Effector memory CD8-positive, alpha-beta T cell (primary cell): ENCODE measurements at regions not wholly inside any gene's neighbourhood (a gene's known extent, or its start where the extent isn't known, plus 50 kb on each side); places are given as distances from the start of the nearest gene placed in this dataset.

ENCODE experiments used
- ATAC-seq: fragments of 150-1000 bp; cut with Tn5 transposase; replicated peaks from 2 replicates; pipeline ENCODE4 v1.10.0; 2021; ENCODE audit warnings: mild to moderate bottlenecking, moderate library complexity
- DNase-seq, 3 experiments: peaks; one replicate each; pipeline ENCODE4 v3.0.0; 2021
- H3K27ac Mint-ChIP-seq, 2 donors: one replicate each; pipeline ENCODE4 v1.8.0; 2022; ENCODE audit warnings: mild to moderate bottlenecking in 2 of 2, mixed read lengths in 2 of 2, moderate library complexity in 2 of 2
- H3K27me3 Mint-ChIP-seq, 2 donors: one replicate each; pipeline ENCODE4 v1.8.0; 2022; ENCODE audit warnings: mixed read lengths in 2 of 2
- H3K36me3 Mint-ChIP-seq: one replicate; pipeline ENCODE4 v1.8.0; 2022; ENCODE audit warnings: mild to moderate bottlenecking, moderate library complexity, mixed read lengths; ENCODE audit not compliant: insufficient read depth
- H3K4me1 Mint-ChIP-seq, 2 donors: one replicate each; pipeline ENCODE4 v1.8.0; 2022; ENCODE audit warnings: low read depth in 2 of 2, mixed read lengths in 2 of 2
- H3K4me3 Mint-ChIP-seq, 2 donors: one replicate each; pipeline ENCODE4 v1.8.0; 2022; ENCODE audit warnings: mild to moderate bottlenecking in 2 of 2, mixed read lengths in 2 of 2, moderate library complexity in 2 of 2
- H3K9me3 Mint-ChIP-seq, 2 donors: one replicate each; pipeline ENCODE4 v1.8.0; 2022; ENCODE audit warnings: mixed read lengths in 2 of 2

- Mint-ChIP-seq H3K9me3 (no peaks in the 10 kb centered on the region), H3K36me3 (no peaks in the 10 kb centered on the region), H3K27me3 (peaks cover 27 to 44% of the 10 kb centered on the region in 2 donors), H3K4me3 (no peak overlapping the region), H3K27ac (no peak overlapping the region), H3K4me1 (peaks cover 0 to 2% of the 10 kb centered on the region in 2 donors)
- no peak for ATAC-seq
- DNase-seq: no peak
These were observed 271.4 kb downstream of the DUSP6 start for GRCh38 chr12:89080793-89081465.

- no peaks in the 10 kb centered on the region for H3K36me3 Mint-ChIP-seq
- peaks cover under 1 to 1% of the 10 kb centered on the region in 2 donors for H3K27me3 Mint-ChIP-seq
- ATAC-seq: no peak
- H3K4me3 Mint-ChIP-seq: no peak overlapping the region
- H3K27ac Mint-ChIP-seq: no peak overlapping the region
- H3K4me1 Mint-ChIP-seq: no peaks in the 10 kb centered on the region
- no peaks in the 10 kb centered on the region for H3K9me3 Mint-ChIP-seq
- DNase-seq: no peak
These were observed 276.3 kb downstream of the DUSP6 start for GRCh38 chr12:89075880-89076540.

GRCh38 chr12:89073659-89074058, 278.6 kb downstream of the DUSP6 start:
- Mint-ChIP-seq H3K27me3 (no peaks in the 10 kb centered on the region), H3K36me3 (no peaks in the 10 kb centered on the region), H3K4me1 (no peaks in the 10 kb centered on the region), H3K27ac (no peak overlapping the region), H3K4me3 (no peak overlapping the region), H3K9me3 (no peaks in the 10 kb centered on the region)
- no peak for ATAC-seq
- DNase-seq: no peak

GRCh38 chr12:89073027-89073398, 279.3 kb downstream of the DUSP6 start:
- DNase-seq (no peak), ATAC-seq (no peak)
- Mint-ChIP-seq H3K27ac (no peak overlapping the region), H3K4me1 (no peaks in the 10 kb centered on the region), H3K36me3 (no peaks in the 10 kb centered on the region), H3K9me3 (no peaks in the 10 kb centered on the region), H3K4me3 (no peak overlapping the region), H3K27me3 (no peaks in the 10 kb centered on the region)

GRCh38 chr12:89072294-89073026, 279.8 kb downstream of the DUSP6 start:
- Mint-ChIP-seq H3K4me1 (no peaks in the 10 kb centered on the region), H3K36me3 (no peaks in the 10 kb centered on the region), H3K27me3 (no peaks in the 10 kb centered on the region), H3K27ac (no peak overlapping the region), H3K4me3 (no peak overlapping the region), H3K9me3 (no peaks in the 10 kb centered on the region)
- DNase-seq (no peak), ATAC-seq (no peak)

GRCh38 chr12:89070603-89071002, 281.7 kb downstream of the DUSP6 start:
- ATAC-seq (no peak), DNase-seq (no peak)
- Mint-ChIP-seq H3K4me1 (no peaks in the 10 kb centered on the region), H3K27me3 (no peaks in the 10 kb centered on the region), H3K4me3 (no peak overlapping the region), H3K27ac (no peak overlapping the region), H3K36me3 (no peaks in the 10 kb centered on the region), H3K9me3 (no peaks in the 10 kb centered on the region)

GRCh38 chr12:89069431-89069830, 282.9 kb downstream of the DUSP6 start:
- Mint-ChIP-seq H3K9me3 (no peaks in the 10 kb centered on the region), H3K27me3 (no peaks in the 10 kb centered on the region), H3K4me1 (no peaks in the 10 kb centered on the region), H3K27ac (no peak overlapping the region), H3K4me3 (no peak overlapping the region), H3K36me3 (no peaks in the 10 kb centered on the region)
- DNase-seq (no peak), ATAC-seq (no peak)

GRCh38 chr12:89067421-89068187, 284.7 kb downstream of the DUSP6 start:
- DNase-seq (no peak), ATAC-seq (no peak)
- no peak overlapping the region for H3K4me3 Mint-ChIP-seq
- H3K4me1 Mint-ChIP-seq: no peaks in the 10 kb centered on the region
- no peak overlapping the region for H3K27ac Mint-ChIP-seq
- no peaks in the 10 kb centered on the region for H3K9me3 Mint-ChIP-seq
- no peaks in the 10 kb centered on the region for H3K27me3 Mint-ChIP-seq
- no peaks in the 10 kb centered on the region for H3K36me3 Mint-ChIP-seq

GRCh38 chr12:89064780-89065179, 287.5 kb downstream of the DUSP6 start:
- H3K27me3 Mint-ChIP-seq: peaks cover 0 to under 1% of the 10 kb centered on the region in 2 donors
- H3K27ac Mint-ChIP-seq: no peak overlapping the region
- DNase-seq (no peak), ATAC-seq (no peak)
- H3K36me3 Mint-ChIP-seq: no peaks in the 10 kb centered on the region
- no peaks in the 10 kb centered on the region for H3K9me3 Mint-ChIP-seq
- H3K4me1 Mint-ChIP-seq: no peaks in the 10 kb centered on the region
- no peak overlapping the region for H3K4me3 Mint-ChIP-seq

- no peak overlapping the region for H3K4me3 Mint-ChIP-seq
These were observed 288.1 kb downstream of the DUSP6 start for GRCh38 chr12:89064151-89064550.

GRCh38 chr12:89062996-89063395, 289.3 kb downstream of the DUSP6 start:
- H3K36me3 Mint-ChIP-seq: no peaks in the 10 kb centered on the region
- no peak for DNase-seq
- no peaks in the 10 kb centered on the region for H3K4me1 Mint-ChIP-seq
- H3K9me3 Mint-ChIP-seq: no peaks in the 10 kb centered on the region
- peaks cover 0 to 10% of the 10 kb centered on the region in 2 donors for H3K27me3 Mint-ChIP-seq
- H3K27ac Mint-ChIP-seq: no peak overlapping the region
- H3K4me3 Mint-ChIP-seq: no peak overlapping the region
- ATAC-seq: no peak

More at GRCh38 chr12:89064151-89064550, 288.1 kb downstream of the DUSP6 start:
- ATAC-seq (no peak), DNase-seq (no peak)
- Mint-ChIP-seq H3K27ac (no peak overlapping the region), H3K4me1 (no peaks in the 10 kb centered on the region), H3K9me3 (no peaks in the 10 kb centered on the region), H3K36me3 (no peaks in the 10 kb centered on the region), H3K27me3 (peaks cover 0 to 7% of the 10 kb centered on the region in 2 donors)

GRCh38 chr12:89059721-89060541, 292.4 kb downstream of the DUSP6 start:
- Mint-ChIP-seq H3K27ac (no peak overlapping the region), H3K4me3 (no peak overlapping the region), H3K27me3 (peaks cover 0 to 10% of the 10 kb centered on the region in 2 donors), H3K9me3 (no peaks in the 10 kb centered on the region), H3K4me1 (no peaks in the 10 kb centered on the region), H3K36me3 (no peaks in the 10 kb centered on the region)
- DNase-seq (no peak), ATAC-seq (no peak)

- H3K9me3 Mint-ChIP-seq: no peaks in the 10 kb centered on the region
- no peaks in the 10 kb centered on the region for H3K4me1 Mint-ChIP-seq
- peaks cover 0 to 10% of the 10 kb centered on the region in 2 donors for H3K27me3 Mint-ChIP-seq
- no peak overlapping the region for H3K4me3 Mint-ChIP-seq
- H3K27ac Mint-ChIP-seq: no peak overlapping the region
- DNase-seq (no peak), ATAC-seq (no peak)
- H3K36me3 Mint-ChIP-seq: no peaks in the 10 kb centered on the region
These were observed 293.2 kb downstream of the DUSP6 start for GRCh38 chr12:89059056-89059455.
